ENCODE measurements at regions not wholly inside any gene's neighbourhood (a gene's known extent, or its start where the extent isn't known, plus 50 kb on each side); places are given as distances from the start of the nearest gene placed in this dataset.
"Not testable (repeated sequence)": the region's sequence is repeated elsewhere in the genome, so short reads cannot be mapped to it uniquely, and the experiment has no call there.

DNA sequence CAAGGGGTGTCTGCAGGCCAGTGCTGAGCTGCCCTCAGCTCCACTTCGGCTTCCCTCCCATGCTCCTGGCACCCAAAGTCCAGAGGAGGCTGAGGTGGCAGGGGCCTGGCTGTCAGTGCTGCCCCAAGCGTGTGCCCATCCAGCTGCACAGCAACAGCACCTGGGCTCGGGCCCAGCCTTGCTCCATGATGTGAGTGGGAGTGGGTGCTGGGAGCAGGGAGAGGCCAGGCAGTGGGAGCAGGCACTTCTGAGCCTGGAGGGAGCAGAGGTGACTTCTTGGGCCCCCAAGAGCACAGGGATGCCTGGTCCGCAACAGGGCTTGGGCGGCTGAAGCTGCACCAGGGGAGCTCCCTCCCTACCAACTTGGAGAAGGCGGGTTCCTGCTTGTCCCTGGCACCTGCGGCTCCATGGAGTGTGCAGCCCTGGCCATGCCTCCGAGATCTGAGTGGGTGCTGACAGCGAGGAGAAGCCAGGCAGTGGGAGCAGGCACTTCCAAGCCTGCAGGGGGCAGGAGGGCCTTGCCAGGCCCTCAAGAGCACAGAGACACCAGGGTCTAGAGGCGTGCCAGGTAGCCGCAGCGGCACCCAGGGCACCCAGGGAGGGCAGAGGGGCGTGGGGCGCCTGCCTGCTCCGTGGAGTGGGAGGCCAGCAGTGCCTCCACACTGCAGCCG is 366.7 kb upstream of the SGO1 start:
- H3K27me3 ChIP-seq: no peaks in the 10 kb centered on the region

DNA sequence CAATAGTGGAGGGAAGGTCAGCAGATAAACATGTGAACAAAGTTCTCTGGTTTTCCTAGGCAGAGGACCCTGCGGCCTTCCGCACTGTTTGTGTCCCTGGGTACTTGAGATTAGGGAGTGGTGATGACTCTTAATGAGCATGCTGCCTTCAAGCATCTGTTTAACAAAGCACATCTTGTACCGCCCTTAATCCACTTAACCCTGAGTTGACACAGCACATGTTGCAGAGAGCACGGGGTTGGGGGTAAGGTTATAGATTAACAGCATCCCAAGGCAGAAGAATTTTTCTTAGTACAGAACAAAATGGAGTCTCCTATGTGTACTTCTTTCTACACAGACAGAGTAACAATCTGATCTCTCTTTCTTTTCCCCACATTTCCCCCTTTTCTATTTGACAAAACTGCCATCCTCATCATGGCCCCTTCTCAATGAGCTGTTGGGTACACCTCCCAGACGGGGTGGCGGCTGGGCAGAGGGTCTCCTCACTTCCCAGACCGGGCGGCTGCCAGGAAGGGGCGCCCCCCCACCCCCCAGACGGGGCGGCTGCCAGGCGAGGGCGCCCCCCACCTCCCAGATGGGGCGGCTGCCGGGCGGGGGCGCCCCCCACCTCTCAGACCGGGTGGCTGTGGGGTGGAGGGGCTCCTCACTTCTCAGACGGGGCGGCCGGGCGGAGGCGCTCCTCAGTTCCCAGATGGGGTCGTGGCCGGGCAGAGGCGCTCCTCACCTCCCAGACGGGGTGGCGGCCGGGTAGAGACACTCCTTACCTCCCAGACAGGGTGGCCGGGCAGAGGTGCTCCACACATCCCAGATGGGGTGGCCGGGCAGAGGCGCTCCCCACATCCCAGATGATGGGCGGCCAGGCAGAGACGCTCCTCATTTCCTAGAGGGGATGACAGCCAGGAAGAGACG is 361.6 kb upstream of the SGO1 start:
- H3K4me1 ChIP-seq; H3K9me3 ChIP-seq; intact Hi-C loops (cut with DNase I; ENCODE audit: low total_unique reads); DNase-seq; H3K36me3 ChIP-seq (ENCODE audit: low read depth, missing control alignments); H3K27ac ChIP-seq; H3K27me3 ChIP-seq: not testable (repeated sequence)
- 76 to 77% methylated on average over 17 to 34 of the region's 35 CpGs for WGBS, 2 donors
- H3K4me3 ChIP-seq: peak overlapping the region in 1 of 2 donors; percentile 34

More for the DNA sequence above, 366.7 kb upstream of the SGO1 start:
- no peaks in the 10 kb centered on the region for H3K4me1 ChIP-seq
- H3K36me3 ChIP-seq (ENCODE audit: low read depth, missing control alignments): no peaks in the 10 kb centered on the region
- no peak overlapping the region for H3K27ac ChIP-seq
- no peaks in the 10 kb centered on the region for H3K9me3 ChIP-seq
- no peak overlapping the region for H3K4me3 ChIP-seq
- intact Hi-C loops (cut with DNase I; ENCODE audit: low total_unique reads): no loop called here
- WGBS, 2 donors: 88 to 93% methylated on average over 6 to 16 of the region's 16 CpGs
- no peak for TF ChIP-seq POLR2A (IDR thresholded peaks at IDR 0.05)
- TF ChIP-seq, protein P1, sequence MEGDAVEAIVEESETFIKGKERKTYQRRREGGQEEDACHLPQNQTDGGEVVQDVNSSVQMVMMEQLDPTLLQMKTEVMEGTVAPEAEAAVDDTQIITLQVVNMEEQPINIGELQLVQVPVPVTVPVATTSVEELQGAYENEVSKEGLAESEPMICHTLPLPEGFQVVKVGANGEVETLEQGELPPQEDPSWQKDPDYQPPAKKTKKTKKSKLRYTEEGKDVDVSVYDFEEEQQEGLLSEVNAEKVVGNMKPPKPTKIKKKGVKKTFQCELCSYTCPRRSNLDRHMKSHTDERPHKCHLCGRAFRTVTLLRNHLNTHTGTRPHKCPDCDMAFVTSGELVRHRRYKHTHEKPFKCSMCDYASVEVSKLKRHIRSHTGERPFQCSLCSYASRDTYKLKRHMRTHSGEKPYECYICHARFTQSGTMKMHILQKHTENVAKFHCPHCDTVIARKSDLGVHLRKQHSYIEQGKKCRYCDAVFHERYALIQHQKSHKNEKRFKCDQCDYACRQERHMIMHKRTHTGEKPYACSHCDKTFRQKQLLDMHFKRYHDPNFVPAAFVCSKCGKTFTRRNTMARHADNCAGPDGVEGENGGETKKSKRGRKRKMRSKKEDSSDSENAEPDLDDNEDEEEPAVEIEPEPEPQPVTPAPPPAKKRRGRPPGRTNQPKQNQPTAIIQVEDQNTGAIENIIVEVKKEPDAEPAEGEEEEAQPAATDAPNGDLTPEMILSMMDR (IDR thresholded peaks at IDR 0.05): no peak
- DNase-seq: no peak

DNA sequence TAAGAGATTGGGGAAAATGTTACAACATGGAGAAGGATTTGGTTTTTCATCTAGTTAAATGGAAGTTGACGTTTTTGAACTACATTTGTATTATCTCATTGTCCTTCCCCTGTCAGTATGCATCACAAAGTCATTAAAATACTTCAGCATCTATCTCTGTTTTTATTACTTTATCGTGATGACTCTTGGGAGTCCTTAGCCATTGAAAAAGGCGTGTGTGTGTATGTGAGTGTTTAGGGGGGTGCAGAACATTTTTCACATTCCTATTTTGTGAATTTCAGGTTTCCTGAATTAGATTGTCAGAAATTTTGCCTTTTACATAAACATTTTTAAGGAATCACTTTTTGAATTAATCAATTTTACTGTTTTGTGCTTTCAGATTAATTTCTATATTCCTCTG is 360.6 kb upstream of the SGO1 start:
- H3K36me3 ChIP-seq (ENCODE audit: low read depth, missing control alignments): no peaks in the 10 kb centered on the region
- intact Hi-C loops (cut with DNase I; ENCODE audit: low total_unique reads): no loop called here

DNA sequence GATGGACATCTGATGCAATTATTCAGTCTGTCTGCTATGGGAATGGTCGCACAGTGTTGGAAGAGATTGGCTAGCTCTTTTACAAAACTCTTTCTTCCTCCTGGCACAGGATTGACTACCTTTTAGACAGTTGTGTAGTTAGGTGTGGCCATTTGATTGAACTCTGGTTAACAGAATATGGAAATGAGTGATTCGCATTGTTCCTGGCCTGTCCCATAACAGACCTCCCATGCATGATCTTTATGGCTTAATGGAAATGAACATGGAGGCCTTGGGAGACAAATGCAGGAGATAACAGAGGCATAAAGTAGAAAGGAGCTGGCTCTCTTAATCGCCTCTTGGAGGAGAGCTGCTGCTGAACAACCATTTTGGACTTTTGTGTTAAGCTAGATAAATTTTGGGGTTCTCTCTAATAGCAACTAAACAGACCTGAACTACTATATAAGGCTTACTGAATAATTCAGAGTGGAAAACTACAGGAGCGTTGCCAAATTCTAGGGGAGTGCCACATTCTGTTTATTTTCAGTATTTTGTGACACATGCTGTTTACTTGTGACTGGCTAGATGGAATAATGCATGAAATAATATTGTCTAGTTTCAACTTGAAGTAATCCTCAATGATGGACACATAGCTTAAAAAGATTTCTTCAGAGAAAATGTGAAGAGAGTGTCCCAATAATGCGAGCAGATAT is 357.7 kb upstream of the SGO1 start:
- DNase-seq: no peak
- intact Hi-C loops (cut with DNase I; ENCODE audit: low total_unique reads): no loop called here
- WGBS, 2 donors: 92 to 93% methylated on average over 5 of the region's 5 CpGs
- Histone ChIP-seq H3K9me3 (no peaks in the 10 kb centered on the region), H3K4me1 (no peaks in the 10 kb centered on the region), H3K4me3 (no peak overlapping the region), H3K36me3 (ENCODE audit: low read depth, missing control alignments) (no peaks in the 10 kb centered on the region), H3K27ac (no peak overlapping the region), H3K27me3 (no peaks in the 10 kb centered on the region)
- TF ChIP-seq, protein P1 (IDR thresholded peaks at IDR 0.05): no peak
- TF ChIP-seq POLR2A (IDR thresholded peaks at IDR 0.05): no peak

More for the DNA sequence above, 360.6 kb upstream of the SGO1 start:
- Histone ChIP-seq H3K27ac (no peak overlapping the region), H3K9me3 (no peaks in the 10 kb centered on the region), H3K27me3 (no peaks in the 10 kb centered on the region), H3K4me3 (no peak overlapping the region), H3K4me1 (no peaks in the 10 kb centered on the region)
- TF ChIP-seq POLR2A (IDR thresholded peaks at IDR 0.05): no peak
- TF ChIP-seq, protein P1 (IDR thresholded peaks at IDR 0.05): no peak
- 61 to 68% methylated on average over 3 of the region's 3 CpGs for WGBS, 2 donors
- no peak for DNase-seq

GRCh38 chr3:20540066-20540465 is 354.1 kb upstream of the SGO1 start:
- TF ChIP-seq, protein P1 (IDR thresholded peaks at IDR 0.05): no peak
- TF ChIP-seq POLR2A (IDR thresholded peaks at IDR 0.05): no peak
- H3K27ac ChIP-seq: no peak overlapping the region
- intact Hi-C loops (cut with DNase I; ENCODE audit: low total_unique reads): no loop called here
- no peaks in the 10 kb centered on the region for H3K9me3 ChIP-seq
- 69 to 75% methylated on average over 2 to 3 of the region's 3 CpGs for WGBS, 2 donors
- no peak overlapping the region for H3K4me3 ChIP-seq
- no peaks in the 10 kb centered on the region for H3K36me3 ChIP-seq (ENCODE audit: low read depth, missing control alignments)
- no peaks in the 10 kb centered on the region for H3K4me1 ChIP-seq
- H3K27me3 ChIP-seq: no peaks in the 10 kb centered on the region
- DNase-seq: no peak

Data from testis (tissue), 2 donors.